Activated T-helper 1 cell treated with anti-CD3 and anti-CD28 coated beads, Interleukin-2, amount 50 U/mL, for 16 hours (primary cell): ENCODE measurements at regions not wholly inside any gene's neighbourhood (a gene's known extent, or its start where the extent isn't known, plus 50 kb on each side); places are given as distances from the start of the nearest gene placed in this dataset.

Experiments
- DNase-seq, 2 donors: peaks; one replicate each; pipeline ENCODE4 v3.0.0-alpha.2; 2020; ENCODE audit warnings: low read depth in 1 of 2, low spot score in 1 of 2

DNA sequence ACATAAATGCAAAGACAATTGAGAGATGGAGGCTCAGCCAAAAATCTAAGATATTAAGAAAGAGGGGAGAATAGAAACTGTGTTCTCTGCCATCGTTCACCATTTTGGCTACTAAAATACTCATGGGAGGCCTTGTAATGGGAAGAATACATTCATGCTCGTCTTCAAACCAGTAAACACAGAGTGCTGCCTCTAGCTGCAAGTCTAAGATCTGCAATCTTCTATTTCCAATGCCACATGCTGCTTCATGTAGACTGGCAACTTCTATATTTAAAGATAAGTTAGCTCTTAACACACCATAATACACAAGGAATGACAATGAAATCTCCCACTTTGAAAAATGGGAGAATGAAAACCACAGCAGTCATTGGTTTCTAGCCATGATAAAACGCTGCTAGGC, 387.3 kb downstream of the HS3ST3B1 start:
- no peak for DNase-seq

- no peak for DNase-seq
These were observed 371.9 kb downstream of the HS3ST3B1 start for GRCh38 chr17:14672830-14673229.

- DNase-seq: no peak
These were observed 370.0 kb downstream of the HS3ST3B1 start for GRCh38 chr17:14670861-14671260.

DNA sequence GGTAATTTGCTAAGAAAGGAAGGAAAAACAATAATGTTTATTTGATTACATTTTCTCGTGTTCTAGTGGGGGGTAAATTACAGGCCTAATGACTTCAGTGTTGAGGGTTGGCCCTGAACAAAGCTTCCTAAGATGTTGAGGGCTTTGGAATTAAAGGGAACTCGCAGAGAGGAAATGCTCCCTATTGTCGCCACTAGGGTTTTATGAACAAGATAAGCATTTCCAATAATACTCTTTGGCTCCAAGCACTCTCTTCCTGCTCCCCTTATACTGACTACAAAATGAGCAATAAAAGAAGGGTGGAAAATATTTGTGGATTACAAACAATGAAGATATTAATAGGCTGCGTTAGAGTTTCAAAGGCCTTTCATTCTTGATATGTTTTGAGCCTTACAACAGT, 363.6 kb downstream of the HS3ST3B1 start:
- DNase-seq: no peak

- DNase-seq: no peak
These were observed 340.2 kb downstream of the HS3ST3B1 start for GRCh38 chr17:14641117-14641516.

- DNase-seq: no peak
These were observed 336.4 kb downstream of the HS3ST3B1 start for GRCh38 chr17:14637260-14637659.

DNA sequence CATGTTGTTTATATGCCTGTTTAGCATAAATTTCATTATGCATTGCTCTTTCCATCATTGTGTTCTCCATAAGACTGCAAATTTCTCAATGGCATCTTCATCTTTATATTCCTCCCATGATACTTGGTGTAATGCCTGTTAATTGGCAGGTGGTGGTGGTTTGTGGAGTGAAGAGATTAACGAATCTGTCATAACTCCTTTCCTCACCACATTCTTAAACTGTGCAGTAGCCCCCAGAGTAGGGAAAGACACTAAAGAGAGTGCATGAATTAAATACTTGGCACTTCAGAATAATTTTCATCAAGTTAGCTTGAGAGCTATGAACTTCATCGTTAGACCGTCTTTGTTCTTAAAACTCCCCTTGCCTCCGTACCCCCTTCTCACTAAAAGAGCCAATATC, 329.7 kb downstream of the HS3ST3B1 start:
- DNase-seq: no peak

GRCh38 chr17:14630046-14630445, 329.2 kb downstream of the HS3ST3B1 start:
- DNase-seq: no peak

DNA sequence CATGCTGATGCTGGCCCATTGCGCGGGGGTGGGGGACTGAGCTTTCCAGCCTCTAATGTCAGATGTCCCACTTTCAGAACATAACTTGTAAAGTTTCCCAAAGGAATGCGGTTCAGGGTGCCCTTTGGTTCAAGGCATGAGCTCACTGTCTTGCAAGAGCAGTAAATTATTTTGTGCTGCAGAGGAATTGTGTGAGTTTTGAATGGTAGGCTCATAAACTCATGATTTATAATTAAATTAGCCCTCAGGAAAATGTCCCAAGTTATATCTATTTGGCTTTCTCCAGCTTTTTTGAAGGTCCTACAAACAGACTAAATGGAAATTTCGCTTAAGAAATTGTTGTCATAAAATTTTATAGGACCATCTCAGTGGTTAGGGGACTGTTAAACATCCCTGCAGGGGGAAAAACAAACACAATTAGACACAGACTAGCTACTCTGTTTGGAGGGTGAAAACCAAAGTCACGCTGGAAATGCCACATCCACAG, 321.8 kb downstream of the HS3ST3B1 start:
- DNase-seq: no peak

DNA sequence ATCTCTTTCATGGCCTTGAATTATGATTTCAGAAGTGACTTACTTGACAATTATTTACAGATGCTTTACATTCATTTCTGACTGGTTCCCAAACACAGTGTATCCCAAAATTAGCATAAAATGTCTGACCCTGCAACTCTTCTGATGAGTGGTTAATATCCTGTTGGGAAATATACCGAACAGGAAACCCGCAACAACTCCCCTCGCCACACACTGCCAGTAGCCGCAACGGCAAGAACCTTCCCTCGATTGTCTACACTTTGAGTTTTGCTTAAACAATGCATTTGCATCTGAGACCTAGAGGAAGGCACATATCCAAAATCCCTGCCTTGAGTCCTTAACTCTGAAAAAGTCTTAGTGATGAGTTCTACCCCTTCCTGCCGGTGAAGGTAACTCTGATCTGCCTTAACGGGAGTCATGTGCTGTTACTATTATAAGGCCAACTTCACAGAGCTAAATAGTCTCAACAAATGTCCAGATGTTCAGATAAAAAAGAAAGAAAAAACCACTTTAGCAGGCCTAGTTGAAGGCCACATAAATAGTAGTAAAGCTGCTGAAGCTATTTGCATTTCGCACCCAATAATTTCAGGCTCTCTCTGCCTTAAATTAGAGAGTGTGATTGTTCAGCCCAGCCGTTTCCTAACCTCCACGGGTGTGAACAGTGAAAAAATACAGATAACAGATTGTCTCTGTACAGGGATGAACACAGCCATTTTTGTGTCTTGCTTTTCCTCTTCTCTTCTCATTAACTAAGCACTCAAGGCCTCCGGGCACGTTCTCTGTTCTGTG, 321.1 kb downstream of the HS3ST3B1 start:
- DNase-seq: no peak

DNA sequence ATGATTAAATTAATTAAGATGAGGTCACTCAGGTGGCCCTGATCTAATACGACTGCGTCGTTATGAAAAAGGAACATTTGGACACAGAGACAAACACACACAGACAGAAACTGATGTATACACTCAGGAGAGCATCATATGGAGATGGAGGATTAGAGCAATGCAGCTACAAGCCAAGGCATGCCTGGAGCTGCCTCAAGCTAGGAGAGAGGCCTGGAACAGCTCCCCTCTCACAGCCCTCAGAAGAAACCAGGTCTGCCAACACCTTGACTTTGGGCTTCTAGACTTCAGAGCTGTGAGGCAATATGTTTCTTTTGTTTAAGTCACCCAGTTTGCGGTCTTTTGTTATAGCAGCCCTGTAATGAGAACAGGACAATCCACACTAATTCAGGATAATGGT, 318.9 kb downstream of the HS3ST3B1 start:
- DNase-seq: no peak

GRCh38 chr17:14616528-14616927, 315.6 kb downstream of the HS3ST3B1 start:
- no peak for DNase-seq

DNA sequence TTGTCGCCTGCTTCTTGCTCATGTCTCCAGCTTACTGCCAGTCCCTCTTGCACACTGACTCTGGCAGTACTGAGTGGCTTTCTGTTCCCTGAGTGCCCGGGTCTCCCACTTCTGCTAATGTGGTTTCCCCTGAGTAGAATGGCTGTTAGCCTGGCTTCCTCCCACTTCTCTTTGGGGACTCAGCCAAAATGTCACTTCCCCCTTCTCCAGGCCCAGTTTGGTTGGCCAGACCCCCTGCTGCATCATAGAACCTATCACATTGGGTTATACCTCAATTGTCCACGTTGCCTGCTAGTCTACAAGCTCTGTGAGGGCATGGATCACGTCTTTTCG, 304.4 kb downstream of the HS3ST3B1 start:
- no peak for DNase-seq

DNA sequence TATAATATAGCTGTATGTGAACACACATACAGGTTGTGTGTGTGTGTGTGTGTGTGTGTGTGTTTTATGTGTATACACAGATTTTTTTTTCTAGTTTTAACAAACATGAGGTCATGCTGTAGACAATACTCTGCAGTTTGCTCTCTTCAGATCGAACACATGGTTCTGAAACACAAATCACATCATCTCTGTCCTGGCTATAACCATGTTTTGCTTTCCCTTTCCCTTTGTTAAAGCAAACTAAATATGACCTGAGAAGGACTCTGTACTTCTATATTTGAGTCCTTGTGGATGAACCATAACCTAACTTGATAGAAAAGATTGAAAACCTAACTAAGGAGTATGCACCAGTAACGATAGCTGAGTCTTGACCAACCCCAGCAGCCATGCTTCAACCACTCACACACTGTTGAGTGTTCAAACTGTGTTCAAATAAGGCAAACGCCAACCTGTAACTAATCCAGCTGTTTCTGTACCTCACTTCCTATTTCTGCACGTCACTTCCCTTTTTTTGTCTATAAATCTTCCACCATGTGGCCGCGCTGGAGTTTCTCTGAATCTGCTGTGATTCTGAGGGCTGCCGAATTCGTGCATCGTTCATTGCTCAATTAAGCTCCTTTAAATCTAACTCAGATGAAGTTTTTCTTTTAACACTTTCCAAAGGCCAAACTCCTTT, 303.8 kb downstream of the HS3ST3B1 start:
- DNase-seq: no peak

GRCh38 chr17:14596224-14596623, 295.3 kb downstream of the HS3ST3B1 start:
- DNase-seq: no peak

DNA sequence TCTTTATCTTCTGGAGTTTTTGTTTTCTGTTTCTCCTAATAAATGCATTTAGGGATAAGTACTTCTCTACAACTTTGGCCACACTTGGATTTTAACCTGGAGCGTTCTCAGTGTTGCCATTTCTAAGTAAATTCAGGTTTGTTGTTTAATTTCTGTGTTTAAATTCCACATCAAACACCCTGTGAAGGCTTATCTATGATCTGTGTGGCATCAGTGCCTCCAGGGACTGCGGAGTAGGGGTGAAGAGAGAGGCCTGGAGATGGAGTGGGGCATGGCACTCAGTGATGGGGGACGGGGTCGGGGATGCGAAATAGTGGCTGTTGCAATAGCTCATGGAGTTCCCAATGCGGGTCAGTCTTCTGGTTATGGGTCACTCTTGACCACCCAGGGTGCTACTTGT, 294.8 kb downstream of the HS3ST3B1 start:
- no peak for DNase-seq

DNA sequence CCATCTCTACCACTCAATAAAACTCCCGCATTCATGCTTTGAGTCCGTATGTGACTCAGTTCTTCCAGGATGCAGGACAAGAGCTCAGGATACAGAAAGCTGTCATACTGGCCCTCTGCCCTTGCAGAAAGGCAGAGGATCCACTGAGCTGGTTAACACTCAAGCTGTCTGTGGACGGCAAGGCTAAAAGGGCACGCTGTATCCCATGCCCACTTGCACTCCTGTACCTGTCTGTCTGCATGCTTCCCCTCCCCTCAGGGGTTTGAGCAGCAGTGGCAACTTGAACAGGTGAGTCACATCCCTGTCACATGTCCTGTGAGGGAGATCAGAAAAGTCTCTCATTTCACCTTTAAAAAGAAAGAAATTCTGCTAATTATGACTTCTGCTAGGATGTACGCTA, 293.8 kb downstream of the HS3ST3B1 start:
- no peak for DNase-seq

DNA sequence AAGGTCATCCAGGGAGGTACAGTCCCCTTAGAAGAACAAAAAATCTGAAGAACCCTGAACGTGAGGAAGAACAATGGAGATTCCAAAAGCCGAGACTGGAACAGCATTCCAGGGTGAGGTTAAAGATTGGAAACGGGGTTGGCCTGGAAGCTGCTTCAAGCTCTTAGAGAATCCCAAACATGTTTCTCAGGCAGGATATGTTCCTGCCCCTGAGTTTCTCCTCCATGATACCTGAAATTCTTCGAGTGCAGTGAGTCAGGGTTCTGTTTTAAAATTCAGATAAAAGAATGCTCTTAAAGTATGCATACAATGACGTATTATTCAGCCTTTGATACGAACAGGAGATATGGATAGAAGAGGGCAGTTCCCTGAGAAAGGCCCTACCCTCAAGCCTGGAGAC, 293.1 kb downstream of the HS3ST3B1 start:
- DNase-seq: no peak

DNA sequence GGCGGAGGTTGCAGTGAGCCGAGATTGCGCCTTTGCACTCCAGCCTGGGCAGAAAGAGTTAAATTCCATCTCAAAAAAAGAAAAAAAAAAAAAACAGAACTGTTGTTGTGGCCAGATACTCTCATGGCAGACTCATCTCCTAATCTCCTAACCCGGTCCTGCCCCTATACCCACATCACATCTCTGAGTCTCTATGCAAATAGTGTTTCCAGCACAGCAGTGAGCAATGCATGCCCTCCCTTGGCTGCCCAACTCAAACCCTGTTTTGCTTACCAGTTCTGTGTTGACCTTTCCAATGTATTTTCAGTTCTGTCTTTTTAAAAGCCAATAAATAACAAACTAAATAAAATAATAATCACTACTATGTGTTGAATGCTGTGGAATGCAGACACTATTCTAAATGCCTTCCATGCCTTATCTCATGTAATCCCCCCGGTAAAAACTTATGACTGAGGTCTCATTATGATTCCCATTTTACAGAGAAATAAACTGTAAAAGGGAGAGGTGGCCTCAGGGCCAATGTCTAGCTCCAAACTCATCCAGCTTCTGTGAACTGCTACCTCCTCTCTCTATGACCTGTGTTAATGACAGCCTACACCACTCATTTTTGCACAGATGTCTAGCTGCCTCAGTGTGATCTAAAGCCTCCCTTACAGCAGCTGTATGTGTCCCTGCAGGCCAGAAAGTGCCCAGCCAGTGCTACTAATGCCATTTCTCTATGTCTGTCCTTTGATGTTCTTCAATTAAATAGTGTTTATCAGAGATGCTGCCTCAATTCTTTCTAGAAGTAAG, 289.8 kb downstream of the HS3ST3B1 start:
- no peak for DNase-seq

DNA sequence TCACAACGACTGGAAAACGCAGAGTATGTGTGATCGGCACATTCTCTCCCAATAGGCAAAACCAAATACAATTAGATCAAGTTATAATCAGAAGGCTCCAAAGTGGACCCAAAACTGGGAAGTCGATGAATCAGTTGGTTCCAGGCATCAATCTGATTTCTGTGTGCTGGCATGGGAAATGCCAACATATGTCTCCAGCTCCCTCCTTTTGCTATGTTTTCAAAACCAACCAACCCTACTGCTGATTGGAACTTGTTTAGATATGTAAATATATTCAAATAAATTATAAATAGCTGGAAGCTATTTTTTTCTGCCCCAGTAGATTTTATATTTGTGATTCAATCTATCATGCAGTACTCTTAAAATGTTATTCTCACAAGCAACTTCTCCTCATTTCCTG, 284.2 kb downstream of the HS3ST3B1 start:
- no peak for DNase-seq

DNA sequence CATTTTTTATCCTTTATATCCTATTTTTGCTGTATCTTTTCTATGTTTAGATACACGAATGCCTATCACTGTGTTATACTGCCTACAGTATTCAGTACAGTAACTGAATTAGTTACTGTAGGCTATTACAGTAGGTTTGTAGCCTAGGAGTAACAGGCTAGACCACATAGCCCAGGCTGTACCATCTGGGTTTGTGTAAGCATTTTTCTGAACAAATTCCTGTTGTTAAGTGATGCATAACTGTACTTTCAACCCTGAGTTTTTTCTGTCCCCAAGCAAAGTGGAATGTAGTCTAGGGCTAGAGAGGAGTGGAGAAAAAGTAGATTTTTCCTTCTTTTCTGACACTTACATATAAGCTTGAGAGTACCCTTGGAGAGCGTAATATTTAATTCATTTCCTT, 282.1 kb downstream of the HS3ST3B1 start:
- no peak for DNase-seq
